NCI-H187 (cell line): ENCODE measurements at regions not wholly inside any gene's neighbourhood (a gene's known extent, or its start where the extent isn't known, plus 50 kb on each side); places are given as distances from the start of the nearest gene placed in this dataset.
A peak's percentile ranks its signal among the peaks of the same experiment; 100 is the strongest.

Source experiments
- DNase-seq, 2 experiments: peaks; one replicate each; lab custom pipeline; 2025; lab: John Stamatoyannopoulos, UW

GRCh38 chr5:143664623-143665022, 147.3 kb upstream of the HMHB1 start:
- DNase-seq, result no peak

- DNase-seq, result no peak
These were observed 148.1 kb upstream of the HMHB1 start for GRCh38 chr5:143663872-143664271.

- DNase-seq, result no peak
These were observed 149.9 kb upstream of the HMHB1 start for GRCh38 chr5:143662020-143662419.

- no peak for DNase-seq
These were observed 151.3 kb upstream of the HMHB1 start for GRCh38 chr5:143660625-143661024.

GRCh38 chr5:143659599-143660238, 152.2 kb upstream of the HMHB1 start:
- no peak for DNase-seq

GRCh38 chr5:143658956-143659355, 153.0 kb upstream of the HMHB1 start:
- DNase-seq, result no peak

DNA sequence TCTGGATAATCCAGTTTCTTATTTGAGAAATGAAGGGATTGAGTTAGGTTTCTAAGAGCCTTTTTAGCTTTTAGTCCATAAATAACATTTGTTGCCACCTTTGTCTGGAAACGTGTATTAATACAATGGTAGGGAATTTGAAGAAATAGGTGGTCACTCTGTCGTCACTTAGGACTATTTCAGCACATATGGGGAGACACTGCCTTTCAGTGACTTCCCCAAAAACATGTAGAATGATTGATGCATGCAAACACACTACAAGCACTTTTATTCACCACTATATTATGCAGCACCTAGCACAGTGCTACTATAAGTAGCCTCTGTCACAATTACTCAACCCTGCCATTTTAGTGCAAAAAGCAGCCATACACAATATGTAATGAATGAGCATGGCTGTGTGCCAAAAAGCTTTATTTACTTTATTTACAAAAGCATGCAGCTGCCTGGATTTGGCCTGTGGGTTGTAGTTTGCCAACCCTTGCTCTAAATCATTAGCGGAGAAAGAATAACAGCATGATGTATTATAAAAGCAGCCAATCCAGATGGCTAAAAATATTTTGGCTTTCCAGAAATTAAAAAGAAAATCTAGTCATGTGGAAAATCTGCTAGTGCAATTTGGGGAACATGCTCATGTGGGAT, 154.2 kb upstream of the HMHB1 start:
- peak; percentile 69 to 74 for DNase-seq

DNA sequence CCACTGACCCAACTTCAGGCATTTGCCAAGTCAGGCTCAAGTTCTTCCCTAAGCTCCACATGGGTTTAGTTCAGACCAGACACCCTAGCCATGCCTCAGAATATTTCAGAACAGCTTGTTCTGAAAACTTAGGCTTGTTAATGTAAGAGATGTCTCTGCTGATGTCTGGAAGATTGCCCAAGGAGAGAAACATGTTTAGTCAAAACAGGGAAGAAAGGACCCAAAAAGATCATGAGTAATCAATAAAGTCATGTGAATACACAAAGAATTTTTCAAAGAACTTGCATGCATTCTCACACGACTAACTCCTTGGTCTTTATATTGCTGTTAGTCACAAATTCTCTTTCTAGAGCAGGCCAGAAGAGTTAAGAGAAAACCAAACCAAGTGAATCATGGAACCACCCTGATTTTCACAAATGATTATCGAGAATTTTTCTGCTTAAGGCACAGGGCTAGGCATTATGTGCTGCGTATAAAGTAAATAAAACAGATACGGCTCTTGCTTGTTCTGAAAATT, 158.1 kb upstream of the HMHB1 start:
- no peak for DNase-seq

- no peak for DNase-seq
These were observed 158.7 kb upstream of the HMHB1 start for GRCh38 chr5:143653256-143653655.

DNA sequence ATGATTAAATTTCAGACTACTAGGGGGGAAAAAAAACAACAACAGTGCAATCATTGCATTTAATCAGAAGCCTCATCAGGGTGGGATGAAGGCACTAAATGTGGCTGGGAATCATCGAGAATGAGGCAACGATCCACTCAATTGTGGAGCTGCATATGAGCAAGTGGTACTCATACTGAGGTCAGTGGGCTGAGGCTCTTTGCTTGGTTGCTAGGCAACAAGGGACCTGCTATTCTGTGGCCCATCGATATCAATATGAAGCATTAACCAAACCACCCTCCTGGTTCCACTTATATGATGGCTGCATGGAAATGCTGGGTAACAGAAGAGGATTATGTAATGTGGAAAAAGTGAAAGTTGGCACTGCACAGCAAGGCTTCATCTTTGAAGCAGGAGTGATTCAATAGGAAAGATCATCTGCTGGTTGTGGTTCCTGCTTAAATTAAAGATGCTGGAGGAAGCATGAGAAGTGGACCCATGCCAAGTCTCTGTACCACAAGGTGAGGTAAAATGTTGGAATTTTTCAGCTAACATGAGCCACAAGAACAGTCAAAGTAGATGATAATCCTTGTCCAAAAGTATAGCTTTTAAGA, 159.8 kb upstream of the HMHB1 start:
- DNase-seq, result no peak

GRCh38 chr5:143649937-143650621, 161.9 kb upstream of the HMHB1 start:
- no peak for DNase-seq

DNA sequence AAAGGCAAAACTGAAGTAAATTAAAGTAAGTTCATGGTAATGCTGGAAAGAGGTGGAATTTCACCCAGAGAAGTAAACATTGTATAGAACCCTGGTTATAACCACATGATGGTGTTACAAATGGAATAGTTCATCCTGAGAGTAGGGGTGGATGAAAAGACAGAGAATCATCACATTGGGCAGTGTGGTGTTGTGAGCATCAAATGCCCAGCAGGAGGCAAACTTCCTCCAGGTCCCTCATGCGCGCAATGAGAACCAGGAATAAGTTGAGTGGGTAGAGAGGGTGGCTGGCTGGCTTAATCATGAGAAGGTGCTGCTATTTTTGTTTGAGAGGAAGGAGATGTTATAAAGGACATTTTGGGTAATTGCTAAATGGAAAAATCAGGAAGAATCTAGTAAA, 163.3 kb upstream of the HMHB1 start:
- DNase-seq, result no peak

- DNase-seq, result peak; percentile 14 to 24
These were observed 165.0 kb upstream of the HMHB1 start for GRCh38 chr5:143646961-143647360.

GRCh38 chr5:143645356-143645755, 166.6 kb upstream of the HMHB1 start:
- no peak for DNase-seq

- DNase-seq, result no peak
These were observed 167.2 kb upstream of the HMHB1 start for GRCh38 chr5:143644727-143645126.

DNA sequence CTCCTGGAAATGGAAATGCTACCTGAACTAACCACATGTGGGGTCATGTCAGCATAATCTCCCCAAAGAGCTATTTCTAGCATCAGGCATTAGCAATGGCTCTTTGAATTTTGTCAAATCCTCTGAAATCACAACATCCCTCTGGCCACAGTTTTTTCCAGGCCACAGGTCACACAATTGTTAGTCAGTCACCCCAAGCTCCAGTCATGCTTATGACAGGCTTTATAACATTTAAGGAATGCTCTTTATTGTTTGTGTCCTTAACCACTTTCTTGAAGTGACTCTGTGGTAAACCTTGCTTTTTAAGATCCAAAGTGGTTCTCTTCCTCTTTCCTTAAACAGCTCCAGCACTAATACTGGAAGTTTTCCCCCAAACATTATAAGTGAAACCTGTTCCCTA, 169.2 kb upstream of the HMHB1 start:
- DNase-seq, result no peak

GRCh38 chr5:143641549-143642355, 170.2 kb upstream of the HMHB1 start:
- no peak for DNase-seq

- DNase-seq, result no peak
These were observed 173.3 kb upstream of the HMHB1 start for GRCh38 chr5:143638654-143639053.

GRCh38 chr5:143636931-143637528, 174.9 kb upstream of the HMHB1 start:
- no peak for DNase-seq

DNA sequence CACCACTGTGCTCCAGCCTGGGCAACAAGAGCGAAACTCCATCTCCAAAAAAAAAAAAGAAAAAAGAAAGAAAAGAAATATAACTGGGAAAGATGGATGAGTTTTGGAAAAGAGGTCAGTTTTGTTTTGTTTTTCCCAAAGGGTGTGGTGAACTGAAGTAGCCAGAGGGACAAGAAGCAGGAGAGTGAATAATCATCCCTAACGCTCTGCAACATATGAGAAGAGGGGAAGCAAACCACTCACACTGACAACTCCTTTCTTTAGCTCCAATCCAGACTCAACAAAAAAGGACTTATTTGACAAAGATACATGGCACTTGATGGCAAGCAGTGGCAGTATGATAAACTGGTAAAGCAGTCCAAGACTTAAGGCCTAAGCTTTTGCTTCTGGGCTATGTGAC, 176.1 kb upstream of the HMHB1 start:
- DNase-seq, result no peak

- no peak for DNase-seq
These were observed 176.7 kb upstream of the HMHB1 start for GRCh38 chr5:143635146-143635752.
